OCI-LY1 (cell line): ENCODE measurements at regions not wholly inside any gene's neighbourhood (a gene's known extent, or its start where the extent isn't known, plus 50 kb on each side); places are given as distances from the start of the nearest gene placed in this dataset.

ENCODE experiments used
- H2AFZ ChIP-seq: fragments of 200-600 bp; sonication (generic), shearing (Covaris generic); 2 replicates; pipeline ENCODE4 v1.6.0; 2014; ENCODE audit warnings: antibody characterized with exemption, mild to moderate bottlenecking, low read length
- H3F3A ChIP-seq: fragments of 200-600 bp; sonication (generic), shearing (Covaris generic); 2 replicates; pipeline ENCODE4 v1.6.0; 2014; ENCODE audit warnings: mild to moderate bottlenecking, antibody characterized with exemption, low read length, moderate library complexity; ENCODE audit not compliant: insufficient read depth
- H3K27ac ChIP-seq: fragments of 200-600 bp; sonication (generic); 2 replicates; pipeline ENCODE4 v1.5.1; 2014; ENCODE audit warnings: low read length, mixed run types, mild to moderate bottlenecking, low read depth; ENCODE audit not compliant: poor library complexity, severe bottlenecking
- H3K27me3 ChIP-seq: fragments of 200-600 bp; sonication (generic); 2 replicates; pipeline ENCODE4 v1.6.0; 2014; ENCODE audit warnings: antibody characterized with exemption, mild to moderate bottlenecking, low read length, moderate library complexity; ENCODE audit not compliant: insufficient read depth
- H3K36me3 ChIP-seq: fragments of 200-600 bp; sonication (generic); 2 replicates; pipeline ENCODE4 v1.6.1; 2014; ENCODE audit warnings: mild to moderate bottlenecking, antibody characterized with exemption, low read length, moderate library complexity, mixed read lengths; ENCODE audit not compliant: insufficient read depth
- H3K4me1 ChIP-seq: fragments of 200-600 bp; sonication (generic); 2 replicates; pipeline ENCODE4 v1.5.1; 2014; ENCODE audit warnings: mild to moderate bottlenecking, low read length, moderate library complexity; ENCODE audit not compliant: insufficient read depth, severe bottlenecking
- H3K4me2 ChIP-seq: fragments of 200-600 bp; sonication (generic), shearing (Covaris generic); 2 replicates; pipeline ENCODE4 v1.6.1; 2014; ENCODE audit warnings: low read length
- H3K4me3 ChIP-seq: fragments of 200-600 bp; sonication (generic); 2 replicates; pipeline ENCODE4 v1.5.1; 2014; ENCODE audit warnings: low read length, low read depth, mild to moderate bottlenecking, mixed read lengths; ENCODE audit not compliant: poor library complexity, severe bottlenecking
- H3K79me2 ChIP-seq: fragments of 200-600 bp; shearing (Covaris generic); 2 replicates; pipeline ENCODE4 v1.6.1; 2016; ENCODE audit warnings: mixed run types, low read length, mixed read lengths; ENCODE audit not compliant: insufficient read depth
- H3K9ac ChIP-seq: fragments of 200-600 bp; sonication (generic), shearing (Covaris generic); 2 replicates; pipeline ENCODE4 v1.6.1; 2014; ENCODE audit warnings: mild to moderate bottlenecking, low read length, mixed read lengths
- H3K9me2 ChIP-seq: fragments of 200-600 bp; sonication (generic), shearing (Covaris generic); 2 replicates; pipeline ENCODE4 v1.6.1; 2014; ENCODE audit warnings: low read depth, mild to moderate bottlenecking, low read length, mixed read lengths
- H3K9me3 ChIP-seq: fragments of 200-600 bp; shearing (Covaris generic); 2 replicates; pipeline ENCODE4 v1.6.1; 2014; ENCODE audit warnings: low read length, mixed read lengths
- H4K20me1 ChIP-seq: fragments of 200-600 bp; sonication (generic), shearing (Covaris generic); 2 replicates; pipeline ENCODE4 v1.6.0; 2016; ENCODE audit warnings: mild to moderate bottlenecking, low read length; ENCODE audit not compliant: insufficient read depth
- CTCF ChIP-seq: fragments of 200-600 bp; sonication (generic), shearing (Covaris generic); IDR thresholded peaks from 2 replicates; pipeline ENCODE4 v1.5.1; 2017; ENCODE audit warnings: mild to moderate bottlenecking, antibody characterized with exemption, low read length, moderate library complexity, mixed read lengths
- EZH2 ChIP-seq: fragments of 200-600 bp; sonication (generic), shearing (Covaris generic); IDR thresholded peaks from 2 replicates; pipeline ENCODE4 v1.8.0; 2017; ENCODE audit warnings: borderline replicate concordance, mixed run types, mild to moderate bottlenecking, antibody characterized with exemption, low read length, moderate library complexity, mixed read lengths

GRCh38 chr15:26017665-26018064, 154.5 kb upstream of the ATP10A start:
- no peaks in the 10 kb centered on the region for H3F3A ChIP-seq
- H3K36me3 ChIP-seq: no peaks in the 10 kb centered on the region
- no peak for TF ChIP-seq EZH2
- TF ChIP-seq CTCF: no peak
- H3K9me2 ChIP-seq: no peaks in the 10 kb centered on the region
- H2AFZ ChIP-seq: no peak overlapping the region
- no peak overlapping the region for H3K4me3 ChIP-seq
- no peak overlapping the region for H3K4me2 ChIP-seq
- H4K20me1 ChIP-seq: no peaks in the 10 kb centered on the region
- H3K79me2 ChIP-seq: no peaks in the 10 kb centered on the region
- H3K9ac ChIP-seq: no peak overlapping the region
- H3K9me3 ChIP-seq: no peaks in the 10 kb centered on the region
- no peaks in the 10 kb centered on the region for H3K27me3 ChIP-seq
- no peaks in the 10 kb centered on the region for H3K4me1 ChIP-seq
- H3K27ac ChIP-seq: no peak overlapping the region

GRCh38 chr15:26015516-26016075, 152.5 kb upstream of the ATP10A start:
- Histone ChIP-seq H3K9me2 (no peaks in the 10 kb centered on the region), H4K20me1 (no peaks in the 10 kb centered on the region), H3K4me1 (no peaks in the 10 kb centered on the region), H3K27ac (no peak overlapping the region), H3K36me3 (no peaks in the 10 kb centered on the region), H3K9ac (no peak overlapping the region), H3K4me3 (no peak overlapping the region), H3K79me2 (no peaks in the 10 kb centered on the region), H2AFZ (no peak overlapping the region), H3K9me3 (no peaks in the 10 kb centered on the region), H3F3A (no peaks in the 10 kb centered on the region), H3K27me3 (no peaks in the 10 kb centered on the region), H3K4me2 (no peak overlapping the region)
- no peak for TF ChIP-seq EZH2
- TF ChIP-seq CTCF: no peak

GRCh38 chr15:26013981-26014380, 150.9 kb upstream of the ATP10A start:
- TF ChIP-seq CTCF (no peak), EZH2 (no peak)
- Histone ChIP-seq H4K20me1 (no peaks in the 10 kb centered on the region), H2AFZ (no peak overlapping the region)

More at GRCh38 chr15:26013981-26014380, 150.9 kb upstream of the ATP10A start:
- no peaks in the 10 kb centered on the region for H3K9me3 ChIP-seq
- H3K9me2 ChIP-seq: no peaks in the 10 kb centered on the region
- H3K27ac ChIP-seq: no peak overlapping the region
- H3K4me1 ChIP-seq: no peaks in the 10 kb centered on the region
- no peaks in the 10 kb centered on the region for H3K36me3 ChIP-seq
- H3K79me2 ChIP-seq: no peaks in the 10 kb centered on the region
- no peaks in the 10 kb centered on the region for H3K27me3 ChIP-seq
- no peak overlapping the region for H3K9ac ChIP-seq
- H3K4me2 ChIP-seq: no peak overlapping the region
- H3K4me3 ChIP-seq: no peak overlapping the region
- H3F3A ChIP-seq: no peaks in the 10 kb centered on the region
